IMR-90 (cell line): ENCODE measurements at regions not wholly inside any gene's neighbourhood (a gene's known extent, or its start where the extent isn't known, plus 50 kb on each side); places are given as distances from the start of the nearest gene placed in this dataset.

Experiments used
- ATAC-seq: fragments of 200-7000 bp; cut with Tn5 transposase; 2 replicates; pipeline ENCODE4 v1.9.1; 2020; ENCODE audit warnings: low read depth, mild to moderate bottlenecking, moderate library complexity
- BruUV-seq: library from RNA; stranded (reverse); fragments of 400-500 nt; replicated peaks from 2 replicates; lab custom pipeline; 2021; lab: Mats Ljungman, UMichigan
- CTCF ChIA-PET: fragments of 300-600 bp; formaldehyde crosslinking; extraction: SDS; loops from one replicate; lab custom pipeline; 2021; ENCODE audit warnings: antibody characterized with exemption; lab: Yijun Ruan, JAX
- POLR2A ChIA-PET: fragments of 300-600 bp; sonication (Branson Sonifier 250); formaldehyde crosslinking; loops from one replicate; lab custom pipeline; 2022; ENCODE audit warnings: antibody characterized with exemption; ENCODE audit not compliant: unreplicated experiment; lab: Charles Lee
- DNase-seq: peaks from one replicate; pipeline ENCODE4 v3.0.0; 2013
- H2AFZ ChIP-seq: replicated peaks from 2 replicates; pipeline ENCODE3; 2013; ENCODE audit warnings: low read length, mild to moderate bottlenecking; ENCODE audit not compliant: poor library complexity
- H2AK5ac ChIP-seq: 2 replicates; pipeline ENCODE4 v1.6.1; 2013; ENCODE audit warnings: low read depth, low read length, inconsistent platforms
- H2AK9ac ChIP-seq: replicated peaks from 2 replicates; pipeline ENCODE3; 2013; ENCODE audit warnings: mild to moderate bottlenecking, low read depth, low read length, moderate library complexity; ENCODE audit not compliant: poor library complexity
- H2BK120ac ChIP-seq: 2 replicates; pipeline ENCODE4 v1.6.1; 2013; ENCODE audit warnings: low read depth, low read length, inconsistent platforms
- H2BK15ac ChIP-seq: 3 replicates; pipeline ENCODE4 v1.6.1; 2013; ENCODE audit warnings: low read depth, low read length, inconsistent platforms
- H2BK20ac ChIP-seq: 2 replicates; pipeline ENCODE4 v1.6.1; 2013; ENCODE audit warnings: low read depth, mild to moderate bottlenecking, inconsistent platforms, low read length, moderate library complexity
- H2BK5ac ChIP-seq: 2 replicates; pipeline ENCODE4 v1.6.1; 2013; ENCODE audit warnings: mild to moderate bottlenecking, low read depth, low read length, inconsistent platforms; ENCODE audit not compliant: poor library complexity, severe bottlenecking
- H3K14ac ChIP-seq: replicated peaks from 2 replicates; pipeline ENCODE4 v1.6.1; 2013; ENCODE audit warnings: low read depth, low read length, inconsistent platforms
- H3K18ac ChIP-seq: 2 replicates; pipeline ENCODE4 v1.6.1; 2013; ENCODE audit warnings: low read depth, low read length, control low read depth
- H3K23ac ChIP-seq: 2 replicates; pipeline ENCODE4 v1.6.1; 2013; ENCODE audit warnings: low read depth, low read length, inconsistent platforms
- H3K27ac ChIP-seq: 2 replicates; pipeline ENCODE4 v1.5.1; 2013; ENCODE audit warnings: mild to moderate bottlenecking, control low read depth, low read length; ENCODE audit not compliant: insufficient read depth
- H3K27me3 ChIP-seq: 2 replicates; pipeline ENCODE4 v1.6.1; 2013; ENCODE audit warnings: low read length; ENCODE audit not compliant: control insufficient read depth, insufficient read depth
- H3K36me3 ChIP-seq: 2 replicates; pipeline ENCODE4 v1.6.1; 2013; ENCODE audit warnings: low read length, mixed read lengths; ENCODE audit not compliant: control insufficient read depth, insufficient read depth
- H3K4ac ChIP-seq: 2 replicates; pipeline ENCODE4 v1.6.1; 2013; ENCODE audit warnings: low read depth, low read length, inconsistent platforms
- H3K4me1 ChIP-seq: 2 replicates; pipeline ENCODE4 v1.6.1; 2013; ENCODE audit warnings: low read length, mixed read lengths; ENCODE audit not compliant: control insufficient read depth, insufficient read depth
- H3K4me2 ChIP-seq: 2 replicates; pipeline ENCODE4 v1.6.1; 2013; ENCODE audit warnings: low read depth, mild to moderate bottlenecking, control low read depth, low read length, moderate library complexity
- H3K4me3 ChIP-seq: 2 replicates; pipeline ENCODE4 v1.5.1; 2013; ENCODE audit warnings: low read depth, mild to moderate bottlenecking, control low read depth, low read length, moderate library complexity; ENCODE audit not compliant: insufficient read depth
- H3K56ac ChIP-seq: 2 replicates; pipeline ENCODE4 v1.6.1; 2013; ENCODE audit warnings: low read length, inconsistent platforms; ENCODE audit not compliant: insufficient read depth; ENCODE audit errors: extremely low read depth
- H3K79me1 ChIP-seq, 2 experiments: 2 replicates each; pipeline ENCODE4 v1.6.1; 2013; ENCODE audit warnings: low read length in 2 of 2, inconsistent platforms in 1 of 2, low read depth in 1 of 2
- H3K9ac ChIP-seq: 2 replicates; pipeline ENCODE4 v1.6.1; 2013; ENCODE audit warnings: low read depth, low read length, control low read depth
- H3K9me1 ChIP-seq: 2 replicates; pipeline ENCODE4 v1.6.1; 2013; ENCODE audit warnings: low read length, inconsistent platforms; ENCODE audit not compliant: insufficient read depth
- H3K9me3 ChIP-seq: 2 replicates; pipeline ENCODE4 v1.6.1; 2013; ENCODE audit warnings: low read length; ENCODE audit not compliant: control insufficient read depth, insufficient read depth
- H4K20me1 ChIP-seq: 2 replicates; pipeline ENCODE4 v1.6.1; 2013; ENCODE audit warnings: low read length, inconsistent platforms; ENCODE audit not compliant: insufficient read depth
- H4K5ac ChIP-seq: 2 replicates; pipeline ENCODE4 v1.6.1; 2013; ENCODE audit warnings: mild to moderate bottlenecking, low read depth, low read length, control low read depth
- H4K8ac ChIP-seq, 2 experiments: 2 replicates each; pipeline ENCODE4 v1.6.1; 2013; ENCODE audit warnings: low read depth in 2 of 2, low read length in 2 of 2, control low read depth in 1 of 2, inconsistent platforms in 1 of 2
- H4K91ac ChIP-seq: 2 replicates; pipeline ENCODE4 v1.6.1; 2013; ENCODE audit warnings: low read depth, low read length, inconsistent platforms; ENCODE audit not compliant: insufficient read depth
- BHLHE40 ChIP-seq: fragments of 150-350 bp; IDR thresholded peaks from 2 replicates; pipeline ENCODE4 v1.6.1; 2016; ENCODE audit warnings: mild to moderate bottlenecking, low read depth, low read length
- CEBPB ChIP-seq: IDR thresholded peaks from 2 replicates; pipeline ENCODE4 v1.6.1; 2012; ENCODE audit warnings: low read depth, low read length, improper control_type of control experiment
- CHD1 ChIP-seq: IDR thresholded peaks from 2 replicates; pipeline ENCODE4 v1.6.1; 2012; ENCODE audit warnings: low read depth, low read length, improper control_type of control experiment
- CTCF ChIP-seq: conservative IDR thresholded peaks from 2 replicates; pipeline ENCODE4 v1.5.1; 2012; ENCODE audit warnings: mild to moderate bottlenecking, low read depth, low read length, improper control_type of control experiment
- ELK1 ChIP-seq: fragments of 150-350 bp; IDR thresholded peaks from 2 replicates; pipeline ENCODE4 v1.6.1; 2016; ENCODE audit warnings: low read depth, mild to moderate bottlenecking, low read length, moderate library complexity, borderline replicate concordance
- FOS ChIP-seq: fragments of 150-350 bp; IDR thresholded peaks from 2 replicates; pipeline ENCODE4 v1.6.1; 2016; ENCODE audit warnings: low read depth, low read length
- MAFK ChIP-seq: IDR thresholded peaks from 2 replicates; pipeline ENCODE4 v1.6.1; 2012; ENCODE audit warnings: low read depth, low read length, improper control_type of control experiment
- MAZ ChIP-seq: IDR thresholded peaks from 2 replicates; pipeline ENCODE4 v1.6.1; 2012; ENCODE audit warnings: low read depth, mild to moderate bottlenecking, low read length, improper control_type of control experiment, moderate library complexity, borderline replicate concordance
- MXI1 ChIP-seq: IDR thresholded peaks from 2 replicates; pipeline ENCODE4 v1.6.1; 2012; ENCODE audit warnings: low read depth, mild to moderate bottlenecking, low read length, moderate library complexity, borderline replicate concordance
- NFE2L2 ChIP-seq: fragments of 150-350 bp; IDR thresholded peaks from 2 replicates; pipeline ENCODE4 v1.6.1; 2016; ENCODE audit warnings: low read depth, mild to moderate bottlenecking, low read length
- POLR2A ChIP-seq: IDR thresholded peaks from 2 replicates; pipeline ENCODE4 v1.6.1; 2012; ENCODE audit warnings: mild to moderate bottlenecking, low read depth, low read length
- RAD21 ChIP-seq: IDR thresholded peaks from 2 replicates; pipeline ENCODE4 v1.6.1; 2012; ENCODE audit warnings: low read length, improper control_type of control experiment
- RCOR1 ChIP-seq: IDR thresholded peaks from 2 replicates; pipeline ENCODE4 v1.6.1; 2012; ENCODE audit warnings: mild to moderate bottlenecking, low read length, improper control_type of control experiment; ENCODE audit not compliant: insufficient replicate concordance
- RFX5 ChIP-seq: IDR thresholded peaks from 2 replicates; pipeline ENCODE4 v1.8.0; 2012; ENCODE audit warnings: low read depth, mild to moderate bottlenecking, low read length, moderate library complexity
- SMC3 ChIP-seq: fragments of 150-350 bp; IDR thresholded peaks from 2 replicates; pipeline ENCODE4 v1.6.1; 2016; ENCODE audit warnings: low read depth, mild to moderate bottlenecking, antibody characterized with exemption, low read length, moderate library complexity
- USF2 ChIP-seq: fragments of 150-350 bp; IDR thresholded peaks from 2 replicates; pipeline ENCODE4 v1.6.1; 2017; ENCODE audit warnings: mild to moderate bottlenecking, antibody characterized with exemption, low read length, low read depth
- WGBS, 2 experiments: methylation state at CpG; one replicate each; pipeline versions ENCODE4 v1.1.5 to v1.1.7; 2013; ENCODE audit warnings: missing lambda C conversion rate in 2 of 2; ENCODE audit not compliant: insufficient read length in 1 of 2; ENCODE audit errors: extremely low coverage in 2 of 2; 5-methylcytosine and 5-hydroxymethylcytosine counted together
- dilution Hi-C: fragments of 300-500 bp; cut with HindIII; formaldehyde crosslinking; loops from one replicate; pipeline ENCODE4 v1.14.3; 2018; ENCODE audit warnings: low sequenced_read_pairs; ENCODE audit not compliant: unreplicated experiment
- in situ Hi-C: fragments of 300-500 bp; cut with MboI; formaldehyde crosslinking; loops from 3 replicates; pipeline ENCODE4 v1.14.3; 2019; ENCODE audit warnings: low sequenced_read_pairs, inconsistent platforms, mixed read lengths
- intact Hi-C: fragments of 100-400 bp; cut with micrococcal nuclease; formaldehyde crosslinking; loops from 2 replicates; pipeline ENCODE4 v1.10.0; 2022

GRCh38 chr12:85405262-85405661 lies 125.2 kb downstream of the ALX1 start:
- Histone ChIP-seq H4K5ac (no peak overlapping the region), H3K14ac (no peak overlapping the region), H4K8ac (no peak overlapping the region), H2AK9ac (no peak overlapping the region), H3K4me1 (no peaks in the 10 kb centered on the region), H2BK15ac (no peak overlapping the region), H3K27me3 (no peaks in the 10 kb centered on the region), H4K91ac (no peak overlapping the region), H2AK5ac (no peak overlapping the region), H3K27ac (no peak overlapping the region), H4K20me1 (no peaks in the 10 kb centered on the region), H3K56ac (no peak overlapping the region), H2AFZ (no peak overlapping the region), H2BK20ac (no peak overlapping the region), H3K9me3 (no peaks in the 10 kb centered on the region), H3K9me1 (no peaks in the 10 kb centered on the region), H3K4ac (no peak overlapping the region), H3K23ac (no peak overlapping the region), H3K18ac (no peak overlapping the region), H3K79me1 (no peaks in the 10 kb centered on the region), H3K9ac (no peak overlapping the region), H2BK120ac (no peak overlapping the region), H2BK5ac (no peak overlapping the region), H3K36me3 (no peaks in the 10 kb centered on the region), H3K4me2 (no peak overlapping the region), H3K4me3 (no peak overlapping the region)
- ChIA-PET POLR2A (no interaction called here), CTCF (no interaction called here)
- in situ Hi-C loops (no loop called here), dilution Hi-C loops (no loop called here), intact Hi-C loops (no loop called here)
- no TSS peak for BruUV-seq
- DNase-seq (no peak), ATAC-seq (no peak)
- no peak for TF ChIP-seq CTCF
- TF ChIP-seq NFE2L2, result no peak
- no peak for TF ChIP-seq BHLHE40
- no peak for TF ChIP-seq RFX5
- no peak for TF ChIP-seq RCOR1
- no peak for TF ChIP-seq POLR2A
- no peak for TF ChIP-seq MAZ
- TF ChIP-seq FOS, result no peak
- no peak for TF ChIP-seq RAD21
- TF ChIP-seq ELK1, result no peak
- TF ChIP-seq CHD1, result no peak
- no peak for TF ChIP-seq CEBPB
- TF ChIP-seq SMC3, result no peak
- TF ChIP-seq MAFK, result no peak
- TF ChIP-seq USF2, result no peak
- TF ChIP-seq MXI1, result no peak
- WGBS, 2 experiments, result no CpG with 5 or more reads among the region's 5 CpGs
